GM21529 (cell line): ENCODE measurements at regions not wholly inside any gene's neighbourhood (a gene's known extent, or its start where the extent isn't known, plus 50 kb on each side); places are given as distances from the start of the nearest gene placed in this dataset.

Source experiments
- ATAC-seq: cut with Tn5 transposase; IDR thresholded peaks from one replicate; pipeline ENCODE4 v1.9.1; 2021; ENCODE audit not compliant: unreplicated experiment

DNA sequence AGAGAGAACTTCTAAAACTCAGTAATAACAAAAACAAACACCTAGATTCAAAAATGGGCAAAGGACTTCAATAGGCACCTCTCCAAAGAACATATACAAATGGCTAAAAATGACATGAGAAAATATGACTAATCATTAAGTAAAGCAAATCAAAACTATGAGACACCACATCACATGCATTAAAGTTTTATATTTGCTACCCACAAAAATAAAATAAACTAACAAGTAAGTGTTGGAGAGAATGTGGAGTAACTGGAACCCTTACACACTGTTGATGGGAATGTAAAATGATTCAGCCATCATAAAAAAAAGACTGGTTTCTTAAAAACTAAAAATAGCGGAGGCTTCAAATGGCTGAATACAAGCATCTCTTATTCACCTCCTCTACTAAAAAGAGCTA, 262.1 kb upstream of the PKN2 start:
- no peak for ATAC-seq

- ATAC-seq = no peak
These were observed 250.5 kb upstream of the PKN2 start for GRCh38 chr1:88433556-88433955.

GRCh38 chr1:88434836-88435235, 249.2 kb upstream of the PKN2 start:
- ATAC-seq = no peak

- no peak for ATAC-seq
These were observed 243.1 kb upstream of the PKN2 start for GRCh38 chr1:88441022-88441421.

DNA sequence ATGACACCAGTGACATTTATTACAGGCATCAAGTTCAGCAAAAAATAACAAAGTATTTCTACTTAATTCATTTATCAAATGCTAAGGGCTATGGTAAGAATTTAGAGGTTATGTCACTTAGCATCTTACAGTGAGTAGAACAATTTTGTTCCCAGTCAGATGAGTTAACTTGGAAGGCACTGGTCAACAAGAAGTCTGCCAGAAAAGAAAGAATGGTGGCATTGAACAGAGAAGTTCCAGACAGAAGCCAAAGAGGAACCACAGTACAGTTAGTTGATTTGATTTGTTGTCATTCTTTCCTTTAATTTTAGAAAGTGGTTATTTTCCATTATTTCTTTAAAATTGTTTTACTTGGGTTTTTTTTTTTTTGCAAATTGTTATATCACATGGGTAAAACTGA, 232.2 kb upstream of the PKN2 start:
- no peak for ATAC-seq

DNA sequence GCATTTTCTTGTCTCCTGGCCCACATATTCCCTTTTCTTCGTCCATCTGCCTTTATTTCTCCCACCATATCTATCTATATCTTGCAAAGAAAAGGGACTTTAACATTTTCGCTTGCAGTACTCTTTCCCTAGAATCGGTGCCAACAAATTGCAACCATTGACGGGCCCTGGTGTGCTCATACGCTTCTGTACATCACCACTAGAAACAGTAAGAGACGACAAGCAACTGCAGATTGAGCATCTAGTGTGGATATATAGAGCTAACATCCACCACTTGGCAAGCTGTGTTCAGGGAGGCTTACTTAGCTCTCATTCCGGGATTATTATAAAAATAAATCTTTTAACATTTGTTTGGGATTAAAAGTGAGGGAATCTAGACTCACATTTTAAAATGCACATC, 230.8 kb upstream of the PKN2 start:
- ATAC-seq = no peak

DNA sequence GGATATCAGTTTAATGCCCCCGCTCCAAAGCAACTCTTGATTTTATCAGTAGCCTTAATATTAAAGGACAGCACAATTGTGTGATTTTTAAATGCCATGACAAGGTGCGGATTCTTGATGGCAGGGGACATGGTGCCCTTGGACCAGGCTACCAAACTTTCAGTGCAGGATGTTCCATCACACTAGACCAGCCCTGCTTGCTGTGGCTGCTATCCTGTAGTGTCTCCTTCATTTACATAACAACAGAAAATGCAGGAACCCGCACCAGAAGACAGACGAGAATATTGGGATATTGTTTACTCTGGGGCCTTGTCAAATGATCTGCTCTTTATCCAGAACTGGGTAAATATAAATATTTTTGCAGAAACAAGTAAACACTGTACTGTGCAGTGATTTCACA, 229.3 kb upstream of the PKN2 start:
- ATAC-seq = no peak

DNA sequence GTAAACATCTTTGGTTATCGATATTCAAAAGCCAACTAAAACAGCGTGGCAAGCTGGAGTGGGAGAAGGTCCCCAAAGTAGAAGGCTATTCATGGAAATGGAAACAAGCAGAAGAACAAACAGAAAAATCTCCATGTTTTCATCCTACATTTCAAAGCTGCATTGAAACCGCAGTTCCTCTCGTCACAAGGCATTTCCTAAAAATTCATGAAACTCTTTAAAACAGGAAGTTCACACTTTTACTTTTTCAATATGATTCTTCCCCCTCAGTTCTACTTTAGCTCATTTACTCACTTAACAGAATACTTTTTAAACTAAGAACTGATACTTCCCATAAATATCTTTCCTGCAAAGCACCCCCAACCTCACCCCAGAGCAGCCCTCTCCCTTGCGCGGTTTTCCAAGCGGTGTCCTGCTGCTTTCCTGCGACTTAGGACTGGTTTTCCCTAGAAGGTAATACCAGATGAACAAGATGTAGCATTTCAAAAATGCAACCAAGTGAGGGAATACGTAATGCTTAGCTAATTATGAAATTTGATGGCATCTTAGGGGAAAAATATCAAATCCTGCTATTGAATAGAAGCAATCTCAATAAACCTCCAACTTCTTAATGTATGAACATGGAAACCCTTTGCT, 228.3 kb upstream of the PKN2 start:
- ATAC-seq = no peak

DNA sequence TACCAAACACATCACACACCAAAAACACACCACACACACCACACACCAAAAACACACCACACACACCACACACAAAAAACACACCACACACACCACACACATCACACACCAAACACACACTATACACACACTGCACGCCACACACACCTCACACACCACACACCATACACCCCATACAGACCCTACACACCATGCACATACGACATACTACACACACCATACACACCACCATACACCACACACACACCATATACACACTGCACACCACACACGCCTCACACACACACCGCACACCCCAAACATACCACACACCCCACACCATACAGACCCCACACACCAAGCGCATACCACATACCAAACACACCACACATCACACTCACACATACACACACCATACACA, 226.9 kb upstream of the PKN2 start:
- no peak for ATAC-seq

GRCh38 chr1:88461007-88461406, 223.1 kb upstream of the PKN2 start:
- ATAC-seq = no peak

DNA sequence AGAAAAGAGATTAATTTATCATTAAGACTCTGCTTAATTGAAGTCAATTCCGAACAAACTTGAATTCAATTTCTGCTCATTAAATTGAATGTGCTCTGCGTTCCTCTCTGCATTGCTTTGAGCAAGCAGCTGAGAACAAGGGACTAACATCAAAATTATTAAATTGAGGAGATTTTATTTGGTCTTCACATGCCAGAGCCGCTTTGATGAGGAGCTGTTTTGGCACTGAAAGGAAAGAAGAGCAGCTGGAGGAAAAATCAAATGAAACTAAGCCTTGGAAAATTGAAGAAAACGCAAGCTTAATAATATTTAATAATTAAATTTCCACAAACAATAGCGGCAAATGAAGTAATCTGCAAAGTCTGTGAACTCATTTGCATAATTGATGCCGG, 222.0 kb upstream of the PKN2 start:
- ATAC-seq = no peak

DNA sequence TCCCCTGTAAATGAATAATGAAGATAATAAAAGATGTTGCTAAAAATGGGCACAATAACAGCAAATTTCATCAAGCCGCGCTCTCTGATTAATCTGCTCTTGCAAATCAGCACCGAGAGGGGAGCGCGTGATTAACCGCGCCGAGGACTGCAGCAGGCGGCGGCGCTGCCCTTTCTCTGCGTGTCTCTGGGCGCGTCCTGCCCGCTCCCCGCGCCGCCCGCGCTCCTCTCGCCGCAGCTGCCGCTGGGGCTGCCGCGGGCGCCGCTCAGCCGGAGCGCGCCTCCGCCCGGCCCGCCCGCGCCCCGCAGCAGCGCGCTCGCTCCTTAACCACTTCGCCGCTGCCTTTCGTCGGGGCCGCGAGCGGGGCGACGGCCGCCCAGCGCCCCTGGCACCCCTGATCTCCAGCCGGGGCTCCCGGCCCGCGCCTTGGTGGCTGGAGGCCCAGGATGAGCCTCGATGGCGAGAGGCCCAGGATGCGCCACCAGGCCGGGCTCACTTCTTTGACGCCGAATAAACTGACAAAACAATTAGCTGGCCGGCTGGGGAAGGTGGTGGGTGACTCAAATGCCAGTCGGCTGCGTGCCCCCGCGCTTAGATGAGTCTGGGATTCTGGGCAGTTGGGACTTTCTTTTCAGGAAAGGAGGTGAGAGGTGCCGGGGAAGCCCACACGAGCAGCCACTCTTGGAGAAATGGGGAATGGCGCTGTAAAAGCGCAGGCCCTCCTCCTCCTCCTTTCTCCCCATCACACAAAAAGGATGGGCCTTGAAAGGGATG, 221.4 kb upstream of the PKN2 start:
- no peak for ATAC-seq

- no peak for ATAC-seq
These were observed 220.6 kb upstream of the PKN2 start for GRCh38 chr1:88463401-88463985.

GRCh38 chr1:88466011-88466410, 218.1 kb upstream of the PKN2 start:
- ATAC-seq = no peak

DNA sequence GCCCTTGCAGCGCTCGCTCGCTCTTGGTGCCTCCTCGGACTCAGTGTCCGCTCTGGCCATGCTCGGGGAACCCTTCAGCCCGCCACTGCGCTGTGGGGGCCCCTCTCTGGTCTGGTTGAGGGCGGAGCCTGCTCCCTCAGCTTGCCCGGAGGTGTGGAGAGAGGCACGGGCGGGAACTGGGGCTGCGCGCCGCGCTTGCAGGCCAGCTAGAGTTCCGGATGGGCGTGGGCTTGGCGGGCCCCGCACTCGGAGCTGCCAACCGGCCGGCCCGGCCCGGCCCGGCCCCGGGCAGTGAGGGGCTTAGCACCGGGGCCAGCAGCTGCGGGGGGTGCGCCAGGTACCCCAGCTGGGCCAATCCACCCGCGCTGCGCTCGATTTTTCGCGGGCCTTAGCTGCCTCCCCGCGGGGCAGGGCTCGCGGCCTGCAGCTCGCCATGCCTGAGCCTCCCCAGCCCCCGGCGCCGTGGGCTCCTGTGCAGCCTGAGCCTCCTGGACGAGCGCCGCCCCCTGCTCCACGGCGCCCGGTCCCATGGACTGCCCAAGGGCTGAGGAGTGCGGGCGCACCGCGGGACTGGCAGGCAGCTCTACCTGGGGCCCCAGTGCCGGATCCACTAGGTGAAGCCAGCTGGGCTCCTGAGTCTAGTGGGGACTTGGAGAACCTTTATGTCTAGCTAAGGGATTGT, 217.0 kb upstream of the PKN2 start:
- ATAC-seq = no peak

DNA sequence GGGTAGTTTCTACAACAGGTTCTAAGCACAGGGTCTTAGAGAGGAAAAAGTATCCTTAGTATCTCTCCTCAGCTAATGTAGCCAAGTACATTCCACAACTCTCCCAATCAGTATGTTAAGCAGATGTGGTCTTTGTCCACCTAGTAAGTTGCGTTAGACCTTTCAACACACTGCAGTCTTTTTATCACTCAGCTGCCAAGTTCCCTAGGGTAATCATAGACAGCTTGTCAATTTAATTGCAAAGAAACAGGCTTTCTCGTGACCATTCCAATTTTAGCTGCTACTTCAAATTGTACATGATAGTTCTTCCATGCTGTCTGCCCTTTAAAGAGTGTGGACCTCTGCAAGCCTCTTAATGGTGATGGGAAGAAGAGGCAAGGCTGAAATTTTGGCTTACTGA, 211.8 kb upstream of the PKN2 start:
- ATAC-seq = no peak

GRCh38 chr1:88472714-88473113, 211.4 kb upstream of the PKN2 start:
- no peak for ATAC-seq

GRCh38 chr1:88474555-88475304, 209.3 kb upstream of the PKN2 start:
- ATAC-seq = no peak

- ATAC-seq = no peak
These were observed 199.2 kb upstream of the PKN2 start for GRCh38 chr1:88484881-88485280.

- ATAC-seq = no peak
These were observed 195.8 kb upstream of the PKN2 start for GRCh38 chr1:88488237-88488636.

- no peak for ATAC-seq
These were observed 193.4 kb upstream of the PKN2 start for GRCh38 chr1:88490676-88491075.
